ENCODE measurements at regions not wholly inside any gene's neighbourhood (a gene's known extent, or its start where the extent isn't known, plus 50 kb on each side); places are given as distances from the start of the nearest gene placed in this dataset.
"Not testable (repeated sequence)": the region's sequence is repeated elsewhere in the genome, so short reads cannot be mapped to it uniquely, and the experiment has no call there.

DNA sequence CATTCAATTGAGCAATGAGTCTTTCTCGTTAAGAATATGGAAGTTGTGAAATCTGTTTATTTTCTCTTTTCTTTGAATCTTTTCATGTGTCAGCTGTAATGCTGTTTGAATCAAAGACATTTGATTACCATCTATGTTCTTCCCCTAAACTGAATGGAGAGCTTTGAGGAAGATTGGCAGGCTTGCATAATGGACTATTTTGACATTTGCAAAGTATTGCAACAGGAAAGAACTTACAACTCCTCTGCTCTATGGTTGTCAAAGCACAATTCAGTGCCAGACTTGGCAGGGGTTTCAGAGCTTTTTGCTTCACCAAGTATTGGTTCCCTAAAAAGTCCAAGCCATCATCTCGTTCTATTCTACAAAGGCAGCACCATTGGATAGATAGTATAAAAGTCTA lies 549.0 kb upstream of the NUDT12 start:
- no peak for DNase-seq

DNA sequence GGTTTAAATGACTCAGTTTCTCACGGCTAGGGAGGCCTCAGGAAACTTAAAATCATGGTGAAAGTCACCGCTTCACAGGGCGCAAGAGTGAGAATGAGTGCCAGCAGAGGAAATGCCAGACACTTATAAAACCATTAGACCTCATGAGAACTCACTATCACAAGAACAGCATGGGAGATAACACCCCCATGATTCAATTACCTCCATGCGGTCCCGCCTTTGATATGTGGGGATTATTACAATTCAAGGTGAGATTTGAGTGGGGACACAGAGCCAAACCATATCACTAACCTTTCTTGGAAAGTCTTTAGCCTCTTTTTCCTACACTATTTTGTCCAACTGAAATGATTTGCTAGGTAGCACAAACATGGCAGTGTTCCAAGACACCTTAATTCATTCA lies 533.9 kb upstream of the NUDT12 start:
- DNase-seq: no peak

DNA sequence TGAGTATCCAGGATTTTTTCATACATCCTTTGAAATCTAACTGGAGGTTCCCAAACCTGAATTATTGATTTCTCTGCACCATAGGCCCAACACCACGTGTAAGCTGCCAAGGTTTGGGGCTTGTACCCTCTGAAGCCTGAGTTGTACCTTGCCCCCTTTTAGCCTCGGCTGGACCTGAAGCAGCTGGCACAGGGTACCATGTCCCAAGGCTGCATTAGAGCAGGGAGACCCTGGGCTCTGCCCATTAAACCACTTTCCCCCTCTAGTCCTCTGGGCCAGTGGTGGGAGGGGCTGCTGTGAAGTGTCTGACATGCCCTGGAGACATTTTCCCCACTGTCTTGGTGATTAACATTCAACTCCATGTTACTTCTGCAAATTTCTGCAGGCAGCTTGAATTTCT lies 532.9 kb upstream of the NUDT12 start:
- no peak for DNase-seq

DNA sequence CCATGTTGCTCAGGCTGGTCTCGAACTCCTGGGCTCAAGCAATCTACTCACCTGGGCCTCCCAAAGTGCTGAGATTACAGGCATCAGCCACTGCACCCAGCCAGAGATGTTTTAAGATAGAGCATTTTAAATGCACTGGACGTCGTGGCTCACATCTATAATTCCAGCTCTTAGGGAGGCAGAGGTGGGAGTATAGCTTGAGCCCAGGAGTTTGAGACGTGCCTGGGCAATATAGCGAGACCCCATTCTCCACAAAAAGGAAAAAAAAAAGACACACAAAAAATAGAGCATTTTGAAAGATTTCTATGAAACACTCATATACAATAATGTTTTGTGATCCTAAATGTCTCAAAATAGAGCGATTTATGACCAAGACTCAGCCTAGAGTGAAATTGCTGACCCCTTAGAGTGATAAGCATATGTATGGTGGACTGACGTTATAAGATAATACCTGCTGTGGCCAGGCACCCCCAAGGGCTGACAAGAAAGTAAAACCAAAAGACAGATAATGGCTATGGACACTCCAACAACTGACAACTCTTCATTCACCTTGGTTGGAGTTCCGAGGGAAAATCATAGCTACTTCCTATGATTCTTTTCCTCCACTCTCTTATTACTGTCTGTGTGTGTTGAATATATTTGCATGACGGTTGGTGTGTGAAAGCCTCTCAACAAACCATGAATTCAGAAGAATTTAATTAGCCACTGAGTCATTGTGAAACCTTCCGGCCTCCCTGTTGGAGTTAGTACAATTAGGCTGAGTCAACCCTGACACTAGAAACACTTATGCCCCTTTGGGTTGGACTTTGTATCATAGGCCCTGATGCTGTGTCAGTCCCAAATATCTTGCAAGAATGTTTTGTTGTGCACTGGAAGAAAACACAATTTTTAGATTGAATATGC lies 526.5 kb upstream of the NUDT12 start:
- no peak for DNase-seq

DNA sequence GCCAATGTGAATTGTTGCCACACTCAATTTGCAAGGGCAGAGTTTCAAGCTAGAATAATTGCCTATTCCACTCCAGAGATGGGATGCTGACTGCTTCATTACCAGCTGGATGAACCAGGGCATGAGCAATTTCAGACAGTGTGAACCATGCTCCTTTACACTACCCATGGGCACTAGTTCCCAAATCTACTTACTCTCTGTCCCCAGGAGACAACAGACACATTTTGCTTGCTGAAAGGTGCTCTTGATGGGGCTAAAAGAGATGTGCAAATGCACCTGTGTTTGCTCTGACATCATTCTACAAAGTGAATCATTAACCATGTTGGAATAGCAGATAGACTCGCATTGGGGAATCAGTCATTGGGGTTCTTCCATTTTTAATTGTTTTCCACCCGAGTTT lies 522.3 kb upstream of the NUDT12 start:
- no peak for DNase-seq

DNA sequence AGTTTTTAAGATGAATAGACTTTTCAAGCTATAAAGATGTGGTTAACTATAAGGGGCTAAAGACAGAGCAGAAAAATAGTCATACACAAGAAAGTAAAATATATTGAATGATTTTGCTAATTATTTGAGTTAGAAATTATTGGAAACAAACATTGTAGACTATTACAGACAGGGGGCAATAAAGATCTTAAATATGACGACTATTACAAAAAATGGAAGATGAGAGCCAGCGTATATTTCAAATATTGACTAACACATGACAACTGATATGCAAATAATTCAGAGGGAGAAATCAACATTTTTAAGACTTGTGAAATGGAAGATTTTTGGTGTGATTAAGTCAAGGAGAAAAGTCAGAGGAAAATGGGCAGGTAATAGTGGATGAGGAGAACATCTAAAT lies 520.2 kb upstream of the NUDT12 start:
- no peak for DNase-seq

DNA sequence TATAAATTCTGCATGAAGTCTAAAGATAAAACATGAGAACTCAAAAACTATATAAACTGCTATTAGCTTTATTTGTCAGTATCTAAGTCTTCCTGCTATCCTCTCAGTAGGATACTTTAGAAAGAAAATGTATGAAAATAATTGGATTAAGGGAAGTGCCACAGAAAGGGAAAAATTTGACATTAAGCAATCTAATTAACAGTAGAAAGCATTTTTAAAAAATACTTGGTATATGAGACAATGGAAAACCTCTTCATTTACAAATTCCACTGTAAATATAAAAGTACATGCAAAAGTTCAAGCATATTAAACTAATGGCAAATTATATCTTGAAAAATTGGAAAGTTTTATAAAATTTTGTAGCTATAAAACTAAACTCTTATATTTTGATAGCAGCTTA lies 518.6 kb upstream of the NUDT12 start:
- DNase-seq: no peak

DNA sequence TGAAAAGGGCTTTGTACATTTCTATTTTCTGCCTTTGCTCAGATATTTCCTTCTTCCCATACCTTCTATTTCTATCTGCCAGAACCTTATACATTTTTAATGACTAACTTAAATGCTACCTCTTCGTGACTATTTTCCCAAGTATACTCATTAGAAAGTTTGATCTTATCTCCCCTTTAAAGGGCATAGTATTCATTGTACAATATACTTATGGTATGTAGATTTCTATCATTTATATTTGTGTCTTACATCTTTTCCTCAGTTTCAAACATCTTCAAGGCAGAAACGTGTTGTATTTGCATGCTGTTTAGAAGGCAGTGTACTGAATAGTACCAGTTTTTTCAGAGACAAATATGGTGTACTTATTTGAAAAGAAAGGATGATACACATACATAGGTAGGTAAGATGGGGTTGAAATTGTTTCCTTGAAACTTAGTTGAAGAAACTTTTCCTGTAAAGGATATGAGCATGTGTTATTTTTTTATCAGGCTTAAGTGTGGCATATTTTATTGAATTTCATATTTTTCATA lies 518.1 kb upstream of the NUDT12 start:
- no peak for DNase-seq

DNA sequence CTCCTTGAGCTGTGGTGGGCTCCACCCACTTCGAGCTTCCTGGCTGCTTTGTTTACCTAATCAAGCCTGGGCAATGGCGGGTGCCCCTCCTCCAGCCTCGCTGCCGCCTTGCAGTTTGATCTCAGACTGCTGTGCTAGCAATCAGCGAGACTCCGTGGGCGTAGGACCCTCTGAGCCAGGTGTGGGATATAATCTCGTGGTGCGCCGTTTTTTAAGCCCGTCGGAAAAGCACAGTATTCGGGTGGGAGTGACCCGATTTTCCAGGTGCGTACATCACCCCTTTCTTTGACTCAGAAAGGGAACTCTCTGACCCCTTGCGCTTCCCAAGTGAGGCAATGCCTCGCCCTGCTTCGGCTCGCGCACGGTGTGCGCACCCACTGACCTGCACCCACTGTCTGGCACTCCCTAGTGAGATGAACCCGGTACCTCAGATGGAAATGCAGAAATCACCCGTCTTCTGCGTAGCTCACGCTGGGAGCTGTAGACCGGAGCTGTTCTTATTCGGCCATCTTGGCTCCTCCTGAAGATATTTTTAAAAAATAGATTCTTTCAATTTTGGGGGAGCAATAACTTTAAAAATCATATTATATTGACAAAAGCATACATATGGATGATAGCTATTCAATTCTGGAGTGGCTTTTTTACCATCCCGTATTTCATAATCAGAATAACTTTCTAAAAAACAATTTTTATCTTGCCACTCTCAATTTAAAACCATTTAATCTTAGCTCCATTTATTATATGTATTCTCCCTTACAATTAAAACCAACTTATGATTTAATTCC lies 517.5 kb upstream of the NUDT12 start:
- not testable (repeated sequence) for DNase-seq

DNA sequence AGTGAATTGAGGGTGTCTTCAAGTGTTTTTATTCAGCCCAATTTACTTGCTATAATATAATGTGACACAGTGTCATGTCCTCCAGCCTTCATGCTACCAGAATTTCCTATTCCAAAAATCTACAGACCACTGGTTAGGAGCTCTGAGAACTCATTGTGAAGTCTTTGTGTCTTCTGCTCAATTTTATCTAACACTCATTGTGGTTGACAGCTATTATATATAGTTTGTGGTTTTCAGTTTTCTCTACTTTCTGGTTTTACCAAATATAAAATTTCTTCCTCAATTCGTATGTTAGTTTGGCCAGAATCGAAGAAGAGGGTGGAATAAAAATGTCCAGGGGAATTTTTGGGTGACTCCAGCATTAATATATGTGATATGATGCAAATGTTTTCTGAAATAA lies 509.3 kb upstream of the NUDT12 start:
- DNase-seq: no peak

DNA sequence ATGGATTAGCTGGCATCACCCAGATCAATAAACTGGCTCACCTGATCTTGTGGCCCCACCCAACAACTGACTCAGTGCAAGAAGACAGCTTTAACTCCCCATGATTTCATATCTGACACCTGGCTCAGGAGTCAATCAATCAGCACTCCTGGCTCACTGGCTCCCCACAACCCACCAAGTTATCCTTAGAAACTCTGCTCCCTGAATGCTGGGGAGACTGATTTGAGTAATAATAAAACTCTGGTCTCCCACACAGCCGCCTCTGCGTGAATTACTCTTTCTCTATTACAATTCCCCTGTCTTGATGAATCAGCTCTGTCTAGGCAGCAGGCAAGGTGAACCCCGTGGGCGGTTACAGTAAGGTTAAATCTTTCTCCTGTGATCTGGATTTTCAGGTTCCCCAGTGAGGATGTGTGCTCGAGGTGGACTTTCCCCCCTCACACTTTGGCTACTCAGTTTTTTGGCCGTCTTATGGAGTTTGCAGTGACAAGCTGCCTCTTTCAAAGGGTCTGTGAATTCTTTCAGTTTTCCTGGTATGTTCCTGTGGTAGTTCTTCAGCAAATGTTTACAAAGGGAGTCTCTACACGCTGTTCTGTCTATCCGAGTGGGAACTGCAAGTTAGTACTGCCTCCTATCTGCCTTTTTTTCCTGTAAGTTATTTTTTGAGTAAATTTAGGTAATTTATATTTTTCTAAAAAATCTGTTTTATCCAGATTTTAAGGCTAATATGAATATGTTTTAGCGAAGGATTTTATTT lies 500.2 kb upstream of the NUDT12 start:
- DNase-seq: no peak

DNA sequence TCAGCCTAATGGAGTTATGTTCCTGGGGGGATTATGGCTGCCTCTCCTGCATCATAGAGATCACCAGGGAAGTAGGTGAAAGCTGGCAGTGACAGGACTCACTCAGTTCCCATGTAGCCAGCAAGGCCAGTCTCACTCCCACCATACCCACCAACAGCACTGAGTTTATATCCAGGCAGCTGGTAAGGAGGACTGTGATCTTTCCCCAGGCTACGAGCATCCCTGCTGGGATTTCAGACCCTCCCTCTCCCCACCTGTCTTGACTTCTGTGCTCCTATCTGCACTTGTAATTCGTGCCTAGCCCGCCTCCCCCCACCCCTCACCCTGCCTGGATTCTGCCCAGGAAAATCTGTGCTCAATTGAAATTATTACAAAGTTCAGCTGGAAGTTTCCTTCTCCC lies 499.1 kb upstream of the NUDT12 start:
- no peak for DNase-seq

DNA sequence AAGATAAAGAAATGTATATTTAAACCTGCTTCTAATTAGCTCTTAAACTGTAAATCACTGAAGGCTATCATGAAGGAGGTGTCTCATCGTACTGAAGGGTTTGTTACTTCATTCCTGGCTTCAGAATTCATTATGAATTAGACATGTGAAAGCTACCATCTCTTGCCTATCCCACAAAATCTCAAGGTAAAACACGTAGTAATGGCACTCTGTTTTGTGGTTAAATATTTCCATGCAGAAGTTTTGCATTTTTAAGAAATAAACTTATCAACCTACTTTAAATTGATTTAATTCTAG lies 490.7 kb upstream of the NUDT12 start:
- DNase-seq: no peak

DNA sequence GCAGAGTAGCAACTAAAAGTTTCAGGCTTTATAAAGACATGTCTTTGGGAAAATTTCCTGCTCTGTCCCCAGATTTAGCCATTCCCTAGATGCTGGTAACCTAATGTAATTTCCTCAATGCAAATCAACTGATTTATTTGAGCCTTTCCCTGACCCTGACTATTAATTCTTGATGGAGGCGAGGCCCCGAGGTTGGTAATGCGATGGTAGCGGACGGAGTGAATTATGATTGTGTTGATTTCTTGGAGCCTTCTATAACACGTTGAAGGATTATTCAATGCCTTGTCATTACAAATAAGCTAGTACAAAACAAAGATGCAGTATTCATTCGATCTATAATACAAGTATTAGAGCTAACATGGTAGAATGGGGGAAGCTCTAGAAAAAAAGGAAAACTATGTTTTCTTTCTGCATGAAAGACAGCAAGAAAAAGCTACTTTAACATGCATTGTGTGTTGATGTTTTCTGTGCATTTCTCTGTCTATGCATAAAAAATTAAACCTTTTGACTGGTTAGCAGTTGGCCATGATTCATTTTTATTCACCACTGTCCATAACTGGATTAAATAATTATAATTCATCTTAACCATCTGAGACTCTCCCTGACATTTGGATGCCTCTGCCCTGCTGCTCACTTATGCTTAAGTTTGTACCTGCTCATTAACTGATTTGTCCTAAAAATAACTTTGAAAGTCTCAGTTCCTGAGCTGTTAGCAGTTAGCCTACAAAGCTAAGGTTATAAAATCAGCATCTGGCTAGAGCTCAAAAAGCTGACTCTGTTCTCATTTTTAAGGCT lies 490.2 kb upstream of the NUDT12 start:
- DNase-seq: no peak

DNA sequence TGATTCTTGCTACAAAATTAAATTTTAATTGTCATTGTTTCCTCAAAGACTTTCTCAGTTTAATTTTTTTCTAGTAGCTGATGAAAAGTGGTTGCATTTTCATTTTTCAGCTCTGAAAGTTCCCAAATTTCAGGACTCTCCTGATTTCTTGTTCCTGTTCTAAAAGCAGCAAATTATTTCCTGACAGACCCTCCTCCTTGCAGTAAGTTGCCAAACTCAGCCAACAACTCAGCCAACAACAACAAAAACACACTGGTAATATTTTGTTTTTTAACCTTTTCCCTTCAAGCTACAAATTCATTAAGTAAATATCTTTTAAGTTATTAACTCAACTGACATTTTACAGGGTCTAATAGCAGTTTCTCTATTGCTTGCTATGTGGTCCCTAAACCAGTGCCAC lies 487.8 kb upstream of the NUDT12 start:
- DNase-seq: no peak

DNA sequence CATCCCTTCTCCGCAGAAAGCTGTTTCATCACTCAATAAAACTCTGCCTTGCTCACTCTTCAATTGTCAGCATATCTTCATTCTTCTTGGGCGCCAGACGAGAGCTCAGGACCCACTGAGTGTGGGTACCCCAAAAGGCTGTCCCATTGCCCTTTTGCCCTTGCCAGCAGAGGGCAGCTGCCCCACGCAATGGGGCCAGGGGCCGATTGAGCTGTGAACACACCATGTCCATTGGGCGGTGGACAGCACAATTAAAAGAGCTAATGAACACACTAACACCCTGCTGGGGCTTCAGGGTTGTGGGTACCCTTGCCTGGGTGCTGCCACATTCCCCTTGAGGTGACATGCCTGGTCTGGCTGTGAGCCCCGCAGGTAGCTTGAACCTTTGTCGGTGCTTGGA lies 487.2 kb upstream of the NUDT12 start:
- DNase-seq: no peak

DNA sequence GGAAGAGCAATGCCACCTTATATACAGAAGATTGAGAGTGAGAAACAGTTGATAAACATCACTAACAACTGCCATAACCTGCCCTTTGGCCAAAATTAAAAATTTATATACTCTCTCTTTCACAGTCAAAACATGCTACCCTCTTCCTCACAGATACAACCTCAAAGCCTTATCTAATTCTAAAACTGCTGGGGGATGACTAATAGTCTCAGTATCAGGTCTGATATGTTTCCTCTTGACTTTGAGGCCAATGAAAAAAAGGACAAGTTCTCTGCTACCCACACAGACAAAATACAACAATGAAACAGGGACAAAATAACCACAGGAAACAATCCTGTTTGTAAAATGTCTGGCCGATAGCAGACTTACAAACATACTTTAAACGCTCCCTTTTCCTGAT lies 485.6 kb upstream of the NUDT12 start:
- no peak for DNase-seq

DNA sequence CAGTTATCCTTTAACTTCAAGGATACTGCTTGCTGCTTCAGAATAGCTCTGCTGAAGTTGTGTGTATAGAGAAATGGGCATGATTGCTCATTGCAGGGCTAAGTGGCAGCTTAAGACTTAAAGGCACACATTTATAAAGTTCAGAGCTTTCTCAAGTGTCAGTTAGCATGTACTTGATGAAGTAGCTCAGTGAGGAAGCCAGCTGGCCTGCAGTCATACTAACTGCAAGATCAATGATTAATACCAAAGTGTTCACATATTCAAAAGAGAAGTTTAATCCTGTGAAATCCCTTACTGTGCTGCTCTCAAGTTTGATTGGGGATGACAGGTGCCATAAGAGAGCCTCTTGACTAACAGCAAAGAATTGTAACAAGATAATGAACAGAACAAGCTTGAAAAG lies 483.4 kb upstream of the NUDT12 start:
- DNase-seq: no peak

DNA sequence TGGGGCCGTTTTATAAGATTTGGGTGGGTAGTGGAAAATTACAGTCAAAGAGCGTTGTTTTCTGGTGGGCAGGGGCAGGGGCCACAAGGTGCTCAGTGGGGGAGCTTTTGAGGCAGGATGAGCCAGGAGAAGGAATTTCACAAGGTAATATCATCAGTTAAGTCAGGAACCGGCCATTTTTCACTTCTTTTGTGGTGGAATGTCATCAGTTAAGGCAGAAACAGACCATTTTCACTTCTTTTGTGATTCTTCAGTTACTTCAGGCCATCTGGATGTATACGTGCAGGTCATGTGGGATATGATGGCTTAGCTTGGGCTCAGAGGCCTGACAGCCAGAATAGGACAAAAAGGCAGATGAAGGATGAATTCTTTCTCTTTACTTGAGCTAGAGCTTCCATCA lies 477.3 kb upstream of the NUDT12 start:
- DNase-seq: not testable (repeated sequence)

DNA sequence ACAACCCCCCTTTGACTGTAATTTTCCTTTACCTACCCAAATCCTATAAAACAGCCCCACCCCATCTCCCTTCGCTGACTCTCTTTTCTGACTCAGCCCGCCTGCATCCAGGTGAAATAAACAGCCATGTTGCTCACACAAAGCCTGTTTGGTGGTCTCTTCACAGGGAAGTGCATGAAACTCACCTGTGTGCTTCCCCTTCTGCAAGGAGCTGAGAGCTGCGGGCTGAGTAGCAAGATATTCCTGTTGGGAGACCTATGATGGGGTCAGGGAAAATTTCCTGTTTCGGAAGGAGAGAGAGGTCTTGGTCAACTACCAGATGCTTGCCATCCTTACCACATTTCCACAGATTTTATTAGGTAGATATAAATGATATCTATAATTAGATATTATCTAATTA lies 474.5 kb upstream of the NUDT12 start:
- not testable (repeated sequence) for DNase-seq

DNA sequence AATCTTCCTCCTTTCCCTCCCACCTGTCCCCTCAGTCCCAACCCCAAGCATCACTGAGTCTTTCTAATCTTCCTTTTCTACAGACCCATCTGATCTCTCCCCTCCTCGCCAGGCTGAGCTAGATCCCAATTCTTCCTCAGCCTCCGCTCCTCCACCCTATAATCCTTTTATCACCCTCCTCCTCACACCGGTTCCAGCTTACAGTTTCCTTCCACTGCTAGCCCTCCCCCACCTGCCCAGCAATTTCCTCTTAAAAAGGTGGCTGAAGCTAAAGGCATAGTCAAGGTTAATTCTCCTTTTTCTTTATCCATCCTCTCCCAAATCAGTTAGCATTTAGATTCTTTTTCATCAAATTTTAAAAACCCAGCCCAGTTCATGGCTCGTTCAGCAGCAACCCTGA lies 470.6 kb upstream of the NUDT12 start:
- not testable (repeated sequence) for DNase-seq

DNA sequence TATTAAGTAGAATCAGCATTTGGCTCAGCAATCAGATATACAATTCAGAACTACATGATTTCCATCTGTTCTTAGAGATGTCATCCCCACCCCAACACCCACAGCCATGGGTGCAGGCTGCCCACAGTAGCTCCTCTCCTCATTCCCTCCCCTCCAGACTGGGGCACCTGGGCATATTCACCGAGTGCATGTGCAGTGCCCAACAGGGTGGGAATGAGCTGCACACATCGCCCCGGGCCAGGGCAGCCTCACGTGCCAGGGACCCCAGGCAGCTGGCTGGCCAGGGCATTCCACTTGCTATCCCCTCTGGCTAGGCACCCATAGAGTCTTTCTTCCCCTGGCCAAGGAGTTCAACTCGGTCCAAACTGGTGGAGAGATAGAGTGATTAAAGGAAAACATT lies 461.9 kb upstream of the NUDT12 start:
- DNase-seq: no peak

DNA sequence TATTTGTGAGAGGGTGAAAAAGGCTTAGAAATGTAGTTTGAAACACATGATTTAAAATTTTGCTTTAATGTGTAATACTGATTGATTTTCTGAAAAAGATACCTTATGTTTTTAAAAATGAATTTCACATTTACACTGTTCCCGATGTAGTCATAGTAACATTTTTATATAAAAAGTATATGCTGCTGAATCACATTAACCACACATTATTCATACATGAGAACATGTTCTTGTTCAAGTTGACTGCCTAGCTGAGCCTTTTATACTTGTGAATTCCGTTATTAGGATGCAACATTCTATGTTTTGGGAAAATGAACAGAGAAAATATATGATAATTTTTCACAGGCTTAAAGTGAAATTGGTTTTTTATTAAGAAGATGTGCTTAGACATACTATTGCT lies 461.1 kb upstream of the NUDT12 start:
- DNase-seq: no peak

All from hippocampal formation (tissue), 2 donors.